ENCODE measurements at regions not wholly inside any gene's neighbourhood (a gene's known extent, or its start where the extent isn't known, plus 50 kb on each side); places are given as distances from the start of the nearest gene placed in this dataset.

DNA sequence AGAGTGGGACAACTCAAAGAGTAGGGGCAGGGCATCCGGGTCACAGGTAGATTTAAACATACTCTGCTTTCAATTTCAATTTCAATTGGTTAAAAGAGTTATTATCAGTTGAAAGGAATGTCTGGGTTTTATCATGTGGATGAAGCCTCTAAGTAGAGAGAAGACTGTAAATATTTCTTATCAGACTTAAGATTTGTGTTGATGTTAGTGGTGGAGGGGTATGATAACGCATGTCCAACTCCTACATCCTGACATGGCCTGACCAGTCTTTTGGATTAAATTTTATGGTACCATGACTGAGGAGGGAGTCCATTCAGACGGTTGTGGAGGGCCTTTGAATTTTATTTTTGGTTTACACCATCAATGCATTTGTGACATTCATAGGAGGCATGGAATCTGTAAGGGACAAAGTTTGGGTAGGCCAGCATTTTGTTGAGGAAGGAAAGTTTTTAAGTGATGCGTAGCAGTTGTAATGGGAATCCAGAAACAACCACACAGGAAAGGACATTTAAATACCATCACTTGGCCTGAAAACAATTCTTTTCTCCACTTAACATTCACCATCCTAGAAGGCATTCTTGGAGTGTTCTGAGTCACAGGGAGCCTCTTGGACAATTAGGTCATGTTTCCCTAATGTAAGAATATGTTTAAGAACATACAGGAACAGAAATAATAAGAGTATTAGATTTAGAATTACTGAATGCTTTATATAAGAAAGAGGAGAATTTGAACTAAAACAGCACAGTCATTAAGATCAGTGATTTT lies 371.9 kb downstream of the ATP23 start:
- Mint-ChIP-seq H3K4me3 (no peak overlapping the region), H3K27ac (no peak overlapping the region), H3K9me3 (no peaks in the 10 kb centered on the region), H3K36me3 (ENCODE audit: low read depth) (no peaks in the 10 kb centered on the region), H3K4me1 (ENCODE audit: low read depth) (no peaks in the 10 kb centered on the region), H3K27me3 (no peaks in the 10 kb centered on the region)
- TF ChIP-seq CTCF (IDR thresholded peaks at IDR 0.05), result no peak
- no peak for DNase-seq
- ATAC-seq, result no peak
- intact Hi-C loops (cut with micrococcal nuclease), result no loop called here
- CTCF ChIA-PET, result no interaction called here
- POLR2A ChIA-PET, result no interaction called here

- H3K27ac Mint-ChIP-seq, result no peak overlapping the region
- no peak for TF ChIP-seq CTCF (IDR thresholded peaks at IDR 0.05)
These were observed 373.2 kb downstream of the ATP23 start for GRCh38 chr12:58314610-58315009.

GRCh38 chr12:58316926-58317325 lies 375.6 kb downstream of the ATP23 start:
- ATAC-seq (no peak), DNase-seq (no peak)
- ChIA-PET CTCF (no interaction called here), POLR2A (no interaction called here)
- TF ChIP-seq CTCF (IDR thresholded peaks at IDR 0.05), result no peak
- Mint-ChIP-seq H3K4me1 (ENCODE audit: low read depth) (no peaks in the 10 kb centered on the region), H3K4me3 (no peak overlapping the region), H3K27me3 (no peaks in the 10 kb centered on the region), H3K9me3 (peaks cover 4% of the 10 kb centered on the region), H3K36me3 (ENCODE audit: low read depth) (no peaks in the 10 kb centered on the region), H3K27ac (no peak overlapping the region)
- intact Hi-C loops (cut with micrococcal nuclease), result no loop called here

More at GRCh38 chr12:58314610-58315009, 373.2 kb downstream of the ATP23 start:
- ChIA-PET CTCF (no interaction called here), POLR2A (no interaction called here)
- no peaks in the 10 kb centered on the region for H3K4me1 Mint-ChIP-seq (ENCODE audit: low read depth)
- DNase-seq (no peak), ATAC-seq (no peak)
- H3K27me3 Mint-ChIP-seq, result no peaks in the 10 kb centered on the region
- H3K9me3 Mint-ChIP-seq, result peaks cover 4% of the 10 kb centered on the region
- intact Hi-C loops (cut with micrococcal nuclease), result no loop called here
- no peaks in the 10 kb centered on the region for H3K36me3 Mint-ChIP-seq (ENCODE audit: low read depth)
- no peak overlapping the region for H3K4me3 Mint-ChIP-seq

DNA sequence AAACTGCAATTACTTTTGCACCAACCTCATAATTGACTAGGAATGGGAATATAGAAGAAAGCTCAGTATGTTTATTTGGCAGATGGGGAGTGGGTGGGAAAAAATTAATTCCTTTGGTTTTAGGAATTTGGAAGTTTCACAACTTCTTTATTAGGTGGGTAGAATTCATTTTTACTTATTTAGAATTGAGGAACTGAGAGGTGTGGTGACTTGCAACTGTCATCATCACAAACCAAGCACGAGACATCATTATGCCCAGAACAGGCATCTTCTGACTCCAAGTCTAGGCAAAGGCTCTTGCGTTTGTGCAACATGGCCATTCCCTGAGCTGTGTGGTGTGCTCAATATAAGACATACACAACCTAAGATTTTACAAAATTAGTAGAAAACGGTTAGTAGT lies 380.0 kb downstream of the ATP23 start:
- DNase-seq (no peak), ATAC-seq (no peak)
- Mint-ChIP-seq H3K4me1 (ENCODE audit: low read depth) (no peaks in the 10 kb centered on the region), H3K27me3 (no peaks in the 10 kb centered on the region), H3K9me3 (peaks cover 4% of the 10 kb centered on the region), H3K36me3 (ENCODE audit: low read depth) (no peaks in the 10 kb centered on the region), H3K4me3 (no peak overlapping the region), H3K27ac (no peak overlapping the region)
- no peak for TF ChIP-seq CTCF (IDR thresholded peaks at IDR 0.05)
- intact Hi-C loops (cut with micrococcal nuclease), result no loop called here
- CTCF ChIA-PET, result no interaction called here
- POLR2A ChIA-PET, result no interaction called here

- CTCF ChIA-PET, result no interaction called here
- no peak for TF ChIP-seq CTCF (IDR thresholded peaks at IDR 0.05)
These were observed 382.3 kb downstream of the ATP23 start for GRCh38 chr12:58323676-58324075.

More at GRCh38 chr12:58323676-58324075, 382.3 kb downstream of the ATP23 start:
- DNase-seq, result no peak
- no peaks in the 10 kb centered on the region for H3K27me3 Mint-ChIP-seq
- H3K27ac Mint-ChIP-seq, result no peak overlapping the region
- no peaks in the 10 kb centered on the region for H3K36me3 Mint-ChIP-seq (ENCODE audit: low read depth)
- intact Hi-C loops (cut with micrococcal nuclease), result no loop called here
- H3K9me3 Mint-ChIP-seq, result peaks cover 4% of the 10 kb centered on the region
- H3K4me3 Mint-ChIP-seq, result no peak overlapping the region
- no peaks in the 10 kb centered on the region for H3K4me1 Mint-ChIP-seq (ENCODE audit: low read depth)
- ATAC-seq, result no peak
- POLR2A ChIA-PET, result no interaction called here
